Transverse colon (tissue), 4 donors: ENCODE measurements at regions not wholly inside any gene's neighbourhood (a gene's known extent, or its start where the extent isn't known, plus 50 kb on each side); places are given as distances from the start of the nearest gene placed in this dataset.
"Not testable (repeated sequence)": the region's sequence is repeated elsewhere in the genome, so short reads cannot be mapped to it uniquely, and the experiment has no call there.

Source experiments
- DNase-seq: peaks from one replicate; pipeline ENCODE4 v3.0.0-alpha.2; 2019
- H3K27ac ChIP-seq, 4 donors: fragments of 200-600 bp; sonication (generic); 2 replicates each; pipeline ENCODE4 v1.5.1; 2016 to 2018; ENCODE audit warnings: inconsistent platforms in 4 of 4
- H3K27me3 ChIP-seq: fragments of 200-600 bp; sonication (generic); 2 replicates; pipeline ENCODE4 v1.5.1; 2017; ENCODE audit warnings: inconsistent platforms
- H3K36me3 ChIP-seq, 4 donors: fragments of 200-600 bp; sonication (generic); 2 replicates each; pipeline ENCODE4 v1.5.1; 2017 to 2019; ENCODE audit warnings: inconsistent platforms in 4 of 4
- H3K4me1 ChIP-seq, 4 donors: fragments of 200-600 bp; sonication (generic); 2 replicates each; pipeline ENCODE4 v1.5.1; 2017 to 2020; ENCODE audit warnings: inconsistent platforms in 4 of 4
- H3K4me3 ChIP-seq, 4 donors: fragments of 200-600 bp; sonication (generic); 1 replicate in 1 of 4; 2 replicates in 3 of 4; pipeline versions ENCODE4 v1.5.1 to v1.6.1; 2017 to 2019; ENCODE audit warnings: inconsistent platforms in 4 of 4
- H3K9me3 ChIP-seq, 2 donors: fragments of 200-600 bp; sonication (generic); 2 replicates each; pipeline ENCODE4 v1.5.1; 2017 to 2019; ENCODE audit warnings: inconsistent platforms in 2 of 2
- EP300 ChIP-seq: sonication (generic); formaldehyde crosslinking; IDR thresholded peaks from one replicate; pipeline ENCODE4 v1.6.1; 2017; ENCODE audit warnings: antibody characterized with exemption, low read depth
- POLR2A ChIP-seq: fragments of 450-650 bp; IDR thresholded peaks from one replicate; pipeline ENCODE4 v1.6.1; 2016; ENCODE audit warnings: antibody characterized with exemption, mild to moderate bottlenecking, moderate library complexity
- POLR2AphosphoS5 ChIP-seq, 3 donors: sonication (generic); formaldehyde crosslinking; IDR thresholded peaks; one replicate each; pipeline ENCODE4 v1.6.1; 2016; ENCODE audit warnings: antibody characterized with exemption in 3 of 3
- WGBS, 2 donors: methylation state at CpG; one replicate each; pipeline ENCODE4 v1.1.5; 2018; ENCODE audit warnings: low coverage in 1 of 2; 5-methylcytosine and 5-hydroxymethylcytosine counted together
- in situ Hi-C, 4 donors: fragments of 200-750 bp; cut with MboI; loops; one replicate each; pipeline versions ENCODE4 v1.15.0 to v1.15.1; 2017; ENCODE audit warnings: low sequenced_read_pairs in 3 of 4, low pct_ligation_motif_present in 1 of 4, low pct_unique_long_range_greater_than_20kb in 1 of 4
- intact Hi-C: fragments of 100-400 bp; cut with DNase I; formaldehyde crosslinking; loops from one replicate; pipeline ENCODE4 v1.15.1; 2023; ENCODE audit warnings: low total_unique reads
- TF ChIP-seq, protein P1 (sequence below), 5 experiments: fragments of 200-600 bp in 3 of 5; fragments of 450-650 bp in 2 of 5; sonication (generic) in 3 of 5; IDR thresholded peaks; 1 replicate in 2 of 5; 2 replicates in 3 of 5; pipeline ENCODE4 v1.5.1; 2016 to 2017; ENCODE audit warnings: antibody characterized with exemption in 5 of 5, inconsistent platforms in 3 of 5, mild to moderate bottlenecking in 2 of 5, moderate library complexity in 1 of 5

DNA sequence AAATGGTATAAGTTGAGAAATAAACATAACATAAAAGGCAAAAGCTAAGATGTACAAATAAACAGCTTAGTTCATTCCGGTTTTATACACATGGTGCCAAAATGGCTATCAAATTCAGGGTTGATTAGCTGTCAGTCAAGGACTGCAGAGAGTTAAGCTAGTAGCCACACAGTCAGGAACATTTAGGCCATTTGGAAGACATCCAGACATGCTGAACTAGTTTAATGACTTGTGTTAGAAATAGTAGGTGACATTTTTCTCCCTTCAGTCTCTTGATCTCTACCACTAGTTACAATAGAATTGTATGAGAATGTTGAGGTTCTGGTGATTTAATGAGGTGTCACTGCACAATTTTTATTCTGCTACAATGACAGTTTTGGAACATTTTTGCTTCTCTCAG is 394.4 kb upstream of the SPHKAP start:
- Histone ChIP-seq H3K4me1 (no peaks in the 10 kb centered on the region), H3K4me3 (no peak overlapping the region), H3K27me3 (no peaks in the 10 kb centered on the region), H3K36me3 (no peaks in the 10 kb centered on the region), H3K27ac (no peak overlapping the region), H3K9me3 (no peaks in the 10 kb centered on the region)
- in situ Hi-C loops (no loop called here), intact Hi-C loops (no loop called here)
- no peak for TF ChIP-seq POLR2AphosphoS5 (IDR thresholded peaks at IDR 0.05)
- no peak for TF ChIP-seq EP300
- no peak for TF ChIP-seq POLR2A
- TF ChIP-seq, protein P1, sequence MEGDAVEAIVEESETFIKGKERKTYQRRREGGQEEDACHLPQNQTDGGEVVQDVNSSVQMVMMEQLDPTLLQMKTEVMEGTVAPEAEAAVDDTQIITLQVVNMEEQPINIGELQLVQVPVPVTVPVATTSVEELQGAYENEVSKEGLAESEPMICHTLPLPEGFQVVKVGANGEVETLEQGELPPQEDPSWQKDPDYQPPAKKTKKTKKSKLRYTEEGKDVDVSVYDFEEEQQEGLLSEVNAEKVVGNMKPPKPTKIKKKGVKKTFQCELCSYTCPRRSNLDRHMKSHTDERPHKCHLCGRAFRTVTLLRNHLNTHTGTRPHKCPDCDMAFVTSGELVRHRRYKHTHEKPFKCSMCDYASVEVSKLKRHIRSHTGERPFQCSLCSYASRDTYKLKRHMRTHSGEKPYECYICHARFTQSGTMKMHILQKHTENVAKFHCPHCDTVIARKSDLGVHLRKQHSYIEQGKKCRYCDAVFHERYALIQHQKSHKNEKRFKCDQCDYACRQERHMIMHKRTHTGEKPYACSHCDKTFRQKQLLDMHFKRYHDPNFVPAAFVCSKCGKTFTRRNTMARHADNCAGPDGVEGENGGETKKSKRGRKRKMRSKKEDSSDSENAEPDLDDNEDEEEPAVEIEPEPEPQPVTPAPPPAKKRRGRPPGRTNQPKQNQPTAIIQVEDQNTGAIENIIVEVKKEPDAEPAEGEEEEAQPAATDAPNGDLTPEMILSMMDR (IDR thresholded peaks at IDR 0.05), result no peak
- 33 to 47% methylated on average over 1 of the region's 1 CpG for WGBS, 2 donors
- DNase-seq, result no peak

- H3K9me3 ChIP-seq, intact Hi-C loops, H3K4me1 ChIP-seq, DNase-seq, H3K4me3 ChIP-seq, H3K36me3 ChIP-seq, H3K27me3 ChIP-seq, in situ Hi-C loops, H3K27ac ChIP-seq: not testable (repeated sequence)
- 83 to 84% methylated on average over 2 to 27 of the region's 28 CpGs for WGBS, 2 donors
Measured at GRCh38 chr2:228568275-228568674, 386.8 kb upstream of the SPHKAP start.

GRCh38 chr2:228561816-228562215 is 380.3 kb upstream of the SPHKAP start:
- intact Hi-C loops, result no loop called here
- Histone ChIP-seq H3K36me3 (no peaks in the 10 kb centered on the region), H3K4me3 (no peak overlapping the region), H3K4me1 (no peaks in the 10 kb centered on the region), H3K27ac (no peak overlapping the region), H3K9me3 (no peaks in the 10 kb centered on the region), H3K27me3 (no peaks in the 10 kb centered on the region)
- in situ Hi-C loops, result no loop called here
- TF ChIP-seq, protein P1 (IDR thresholded peaks at IDR 0.05), result no peak
- TF ChIP-seq EP300 (no peak), POLR2A (no peak), POLR2AphosphoS5 (IDR thresholded peaks at IDR 0.05) (no peak)
- WGBS, 2 donors, result 82 to 86% methylated on average over 4 to 6 of the region's 6 CpGs
- DNase-seq, result no peak

DNA sequence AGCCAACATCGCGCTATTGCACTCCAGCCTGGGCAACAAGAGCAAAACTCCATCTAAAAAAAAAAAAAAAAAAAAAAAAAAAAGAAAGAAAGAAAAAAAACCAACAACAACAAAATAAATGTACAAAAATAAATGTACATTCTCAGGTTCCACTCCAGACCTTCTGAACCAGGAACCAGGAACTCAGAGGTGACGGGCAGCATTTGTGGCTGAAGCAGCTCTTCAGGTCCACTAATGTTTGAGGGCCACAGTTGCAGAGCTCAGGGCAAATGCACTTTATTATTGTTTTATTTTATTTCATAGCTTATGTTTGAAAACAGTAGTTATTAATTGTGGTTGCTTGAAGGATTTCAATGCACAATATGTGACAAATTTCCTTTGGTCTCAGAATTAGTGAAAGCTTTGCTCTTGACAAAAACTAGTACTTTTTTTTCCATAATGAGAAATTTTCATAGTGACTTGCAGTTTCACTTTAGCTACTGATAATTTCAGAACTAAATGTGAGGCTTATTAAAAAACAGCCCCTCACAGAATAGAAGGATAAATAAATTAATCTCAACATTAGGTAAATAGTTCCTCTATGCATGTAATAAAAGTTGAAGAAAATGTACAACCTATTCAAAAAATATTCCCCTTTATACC is 378.4 kb upstream of the SPHKAP start:
- Histone ChIP-seq H3K4me3 (no peak overlapping the region), H3K9me3 (no peaks in the 10 kb centered on the region), H3K36me3 (no peaks in the 10 kb centered on the region), H3K4me1 (no peaks in the 10 kb centered on the region), H3K27ac (no peak overlapping the region), H3K27me3 (no peaks in the 10 kb centered on the region)
- 80 to 93% methylated on average over 1 to 3 of the region's 3 CpGs for WGBS, 2 donors
- intact Hi-C loops (no loop called here), in situ Hi-C loops (no loop called here)
- TF ChIP-seq POLR2A, result no peak
- no peak for DNase-seq

DNA sequence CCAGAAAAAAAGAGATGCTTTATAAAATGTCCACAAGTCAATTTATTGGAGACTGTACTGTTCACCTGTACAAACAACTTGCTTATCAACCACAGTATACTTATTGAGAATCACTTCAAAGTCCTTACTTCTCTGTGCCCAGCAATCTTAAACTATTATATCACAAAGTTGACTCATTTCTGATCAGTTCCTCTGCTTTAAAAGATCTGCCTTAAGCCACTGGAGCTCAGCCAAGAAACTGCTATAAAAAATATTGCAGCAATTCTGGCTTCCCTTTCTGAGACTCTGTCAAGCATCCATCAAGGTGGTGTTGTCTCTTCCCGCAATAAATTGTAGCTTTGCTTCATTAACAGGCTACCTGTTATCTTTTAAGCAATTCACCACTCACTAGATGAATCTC is 375.2 kb upstream of the SPHKAP start:
- TF ChIP-seq, protein P1 (IDR thresholded peaks at IDR 0.05), result no peak
- TF ChIP-seq EP300 (no peak), POLR2AphosphoS5 (IDR thresholded peaks at IDR 0.05) (no peak), POLR2A (no peak)
- intact Hi-C loops, result no loop called here
- DNase-seq, result peak; percentile 28
- Histone ChIP-seq H3K27me3 (no peaks in the 10 kb centered on the region), H3K36me3 (no peaks in the 10 kb centered on the region), H3K27ac (no peak overlapping the region), H3K9me3 (no peaks in the 10 kb centered on the region), H3K4me1 (no peaks in the 10 kb centered on the region), H3K4me3 (no peak overlapping the region)
- WGBS, 2 donors, result 37 to 45% methylated on average over 1 of the region's 1 CpG
- in situ Hi-C loops, result no loop called here
